H9 (cell line): ENCODE measurements at regions not wholly inside any gene's neighbourhood (a gene's known extent, or its start where the extent isn't known, plus 50 kb on each side); places are given as distances from the start of the nearest gene placed in this dataset.

ENCODE experiments used
- DNase-seq: peaks from one replicate; pipeline ENCODE4 v3.0.0-alpha.2; 2017
- H2AFZ ChIP-seq: one replicate; pipeline ENCODE4 v1.6.1; 2013; ENCODE audit warnings: mild to moderate bottlenecking, low read length, control low read depth, moderate library complexity
- H2AK5ac ChIP-seq: 2 replicates; pipeline ENCODE4 v1.6.1; 2013; ENCODE audit warnings: low read length, control low read depth, mixed read lengths; ENCODE audit not compliant: insufficient read length
- H2BK120ac ChIP-seq: one replicate; pipeline ENCODE4 v1.6.1; 2013; ENCODE audit warnings: low read depth, mild to moderate bottlenecking, low read length, control low read depth, inconsistent platforms; ENCODE audit not compliant: poor library complexity, severe bottlenecking
- H2BK12ac ChIP-seq: 2 replicates; pipeline ENCODE4 v1.6.1; 2013; ENCODE audit warnings: low read length, control low read depth, mixed read lengths, low read depth; ENCODE audit not compliant: insufficient read length
- H2BK15ac ChIP-seq: 2 replicates; pipeline ENCODE4 v1.6.1; 2013; ENCODE audit warnings: low read depth, low read length, control low read depth
- H2BK20ac ChIP-seq: one replicate; pipeline ENCODE4 v1.6.1; 2013; ENCODE audit warnings: low read depth, mild to moderate bottlenecking, low read length, control low read depth, inconsistent platforms; ENCODE audit not compliant: poor library complexity, severe bottlenecking
- H2BK5ac ChIP-seq: 2 replicates; pipeline ENCODE4 v1.6.1; 2013; ENCODE audit warnings: low read length, control low read depth, mixed read lengths; ENCODE audit not compliant: insufficient read length
- H3K14ac ChIP-seq: 2 replicates; pipeline ENCODE4 v1.6.1; 2013; ENCODE audit warnings: low read length, control low read depth; ENCODE audit not compliant: insufficient read depth
- H3K18ac ChIP-seq: 2 replicates; pipeline ENCODE4 v1.6.1; 2013; ENCODE audit warnings: low read depth, mild to moderate bottlenecking, mixed read lengths, low read length, control low read depth; ENCODE audit not compliant: insufficient read length
- H3K23ac ChIP-seq: 2 replicates; pipeline ENCODE4 v1.6.1; 2013; ENCODE audit warnings: low read length, control low read depth, mixed read lengths, low read depth; ENCODE audit not compliant: insufficient read length
- H3K23me2 ChIP-seq: 2 replicates; pipeline ENCODE4 v1.6.1; 2013; ENCODE audit warnings: low read depth, mild to moderate bottlenecking, mixed read lengths, low read length, control low read depth; ENCODE audit not compliant: insufficient read length, poor library complexity, severe bottlenecking
- H3K27ac ChIP-seq: 2 replicates; pipeline ENCODE4 v1.5.1; 2013; ENCODE audit warnings: low read length, control low read depth, mixed read lengths, low read depth; ENCODE audit not compliant: insufficient read length
- H3K27me3 ChIP-seq: 2 replicates; pipeline ENCODE4 v1.6.1; 2013; ENCODE audit warnings: low read length, control low read depth, inconsistent platforms; ENCODE audit not compliant: insufficient read depth
- H3K4ac ChIP-seq: 2 replicates; pipeline ENCODE4 v1.6.1; 2013; ENCODE audit warnings: low read depth, mild to moderate bottlenecking, control low read depth, inconsistent platforms, low read length, moderate library complexity
- H3K4me1 ChIP-seq: 2 replicates; pipeline ENCODE4 v1.6.1; 2013; ENCODE audit warnings: low read length, control low read depth, inconsistent platforms; ENCODE audit not compliant: insufficient read depth
- H3K4me2 ChIP-seq: 2 replicates; pipeline ENCODE4 v1.6.1; 2013; ENCODE audit warnings: low read length, control low read depth, mixed read lengths; ENCODE audit not compliant: insufficient read length, insufficient read depth
- H3K56ac ChIP-seq: 2 replicates; pipeline ENCODE4 v1.6.1; 2013; ENCODE audit warnings: low read depth, mild to moderate bottlenecking, mixed read lengths, low read length, control low read depth; ENCODE audit not compliant: insufficient read length
- H3K79me1 ChIP-seq: 2 replicates; pipeline ENCODE4 v1.6.1; 2013; ENCODE audit warnings: low read depth, mild to moderate bottlenecking, moderate library complexity, low read length, control low read depth, inconsistent platforms; ENCODE audit not compliant: insufficient read depth, poor library complexity, severe bottlenecking
- H3K79me2 ChIP-seq: 2 replicates; pipeline ENCODE4 v1.6.1; 2013; ENCODE audit warnings: low read length, control low read depth, inconsistent platforms; ENCODE audit not compliant: insufficient read depth
- H3K9ac ChIP-seq: 2 replicates; pipeline ENCODE4 v1.6.1; 2013; ENCODE audit warnings: low read length, control low read depth, mixed read lengths; ENCODE audit not compliant: insufficient read length; ENCODE audit errors: extremely low read depth
- H3K9me3 ChIP-seq: one replicate; pipeline ENCODE4 v1.6.1; 2013; ENCODE audit warnings: low read depth, low read length, inconsistent platforms; ENCODE audit not compliant: control insufficient read depth
- H3T11ph ChIP-seq: one replicate; pipeline ENCODE4 v1.6.1; 2013; ENCODE audit warnings: mild to moderate bottlenecking, low read length, control low read depth, inconsistent platforms
- H4K20me1 ChIP-seq: one replicate; pipeline ENCODE4 v1.6.1; 2013; ENCODE audit not compliant: control insufficient read depth, insufficient read length, insufficient read depth
- H4K5ac ChIP-seq: 2 replicates; pipeline ENCODE4 v1.6.1; 2013; ENCODE audit warnings: low read depth, mild to moderate bottlenecking, mixed read lengths, low read length, control low read depth; ENCODE audit not compliant: insufficient read length
- H4K8ac ChIP-seq: replicated peaks from 2 replicates; pipeline ENCODE4 v1.6.1; 2013; ENCODE audit warnings: low read length, control low read depth, mixed read lengths, low read depth; ENCODE audit not compliant: insufficient read length
- H4K91ac ChIP-seq: 2 replicates; pipeline ENCODE4 v1.6.1; 2013; ENCODE audit warnings: low read depth, mild to moderate bottlenecking, moderate library complexity, mixed read lengths, low read length, control low read depth; ENCODE audit not compliant: insufficient read length
- H3K27ac Mint-ChIP-seq, 3 experiments: 2 replicates in 2 of 3; 3 replicates in 1 of 3; pipeline ENCODE4 v1.8.0; 2020 to 2021; ENCODE audit warnings: mixed read lengths in 3 of 3, mild to moderate bottlenecking in 1 of 3, moderate library complexity in 1 of 3
- H3K27me3 Mint-ChIP-seq: 2 replicates; pipeline ENCODE4 v1.8.0; 2021; ENCODE audit warnings: low read depth, mild to moderate bottlenecking, moderate library complexity, mixed read lengths
- H3K36me3 Mint-ChIP-seq, 3 experiments: 2 replicates in 2 of 3; 3 replicates in 1 of 3; pipeline ENCODE4 v1.8.0; 2020 to 2021; ENCODE audit warnings: low read depth in 3 of 3, mixed read lengths in 3 of 3; ENCODE audit not compliant: insufficient read depth in 1 of 3
- H3K4me1 Mint-ChIP-seq, 2 experiments: 2 replicates each; pipeline ENCODE4 v1.8.0; 2020; ENCODE audit warnings: mixed read lengths in 2 of 2
- H3K4me3 Mint-ChIP-seq, 2 experiments: 2 replicates in 1 of 2; 3 replicates in 1 of 2; pipeline ENCODE4 v1.8.0; 2020 to 2021; ENCODE audit warnings: mild to moderate bottlenecking in 2 of 2, mixed read lengths in 2 of 2, moderate library complexity in 1 of 2
- H3K9me3 Mint-ChIP-seq, 2 experiments: 2 replicates in 1 of 2; 3 replicates in 1 of 2; pipeline ENCODE4 v1.8.0; 2020; ENCODE audit warnings: mild to moderate bottlenecking in 2 of 2, mixed read lengths in 2 of 2, moderate library complexity in 1 of 2
- CTCF ChIP-seq: fragments of 200-600 bp; sonication (generic); conservative IDR thresholded peaks from 3 replicates; pipeline ENCODE4 v1.8.0; 2021; ENCODE audit warnings: antibody characterized with exemption, mild to moderate bottlenecking
- WGBS: extraction: QIAGEN DNeasy Blood & Tissue Kit; methylation state at CpG from one replicate; pipeline ENCODE4 v1.1.7; 2013; ENCODE audit warnings: missing lambda C conversion rate, low lambda C conversion rate, mixed read lengths; ENCODE audit not compliant: insufficient read length; ENCODE audit errors: extremely low coverage; 5-methylcytosine and 5-hydroxymethylcytosine counted together

DNA sequence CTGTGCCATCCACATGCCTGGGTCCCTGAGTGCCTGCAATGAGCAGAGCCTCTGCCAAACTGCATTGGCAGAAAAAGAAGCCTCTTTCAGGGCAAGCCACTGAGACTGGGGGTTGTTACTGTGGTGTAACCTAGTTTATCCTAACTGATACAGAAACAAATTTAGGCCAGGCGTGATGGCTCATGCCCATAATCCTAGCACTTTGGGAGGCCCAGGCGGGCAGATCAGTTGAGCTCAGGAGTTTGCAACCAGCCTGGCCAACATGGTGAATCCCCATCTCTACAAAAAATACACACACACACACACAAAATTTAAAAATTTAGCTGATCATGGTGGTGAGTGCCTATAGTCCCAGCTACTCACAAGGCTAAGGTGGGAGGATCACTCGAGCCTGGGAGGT lies 221.6 kb downstream of the TBC1D2B start:
- no peak overlapping the region for H4K8ac ChIP-seq
- no peak overlapping the region for H3K14ac ChIP-seq
- H2BK15ac ChIP-seq, result no peak overlapping the region
- Mint-ChIP-seq H3K27ac (no peak overlapping the region), H3K4me1 (peaks cover 16 to 27% of the 10 kb centered on the region in 2 experiments), H3K27me3 (peaks cover 9% of the 10 kb centered on the region), H3K9me3 (no peaks in the 10 kb centered on the region; a peak in 1 of 5 replicates), H3K36me3 (no peaks in the 10 kb centered on the region), H3K4me3 (no peak overlapping the region)
- H3K4ac ChIP-seq, result no peak overlapping the region
- H3K79me1 ChIP-seq, result no peaks in the 10 kb centered on the region
- no peaks in the 10 kb centered on the region for H3K23me2 ChIP-seq
- H4K91ac ChIP-seq, result no peak overlapping the region
- H2BK5ac ChIP-seq, result no peak overlapping the region
- H3K27ac ChIP-seq, result no peak overlapping the region
- H3K18ac ChIP-seq, result no peak overlapping the region
- no peak overlapping the region for H2BK120ac ChIP-seq
- peak; percentile 9 for DNase-seq
- no peak overlapping the region for H3K4me2 ChIP-seq
- H4K20me1 ChIP-seq, result no peaks in the 10 kb centered on the region
- no peak overlapping the region for H2AFZ ChIP-seq
- H2BK20ac ChIP-seq, result no peak overlapping the region
- no peak overlapping the region for H4K5ac ChIP-seq
- H3K79me2 ChIP-seq, result no peaks in the 10 kb centered on the region
- no peak overlapping the region for H2BK12ac ChIP-seq
- no peaks in the 10 kb centered on the region for H3K9me3 ChIP-seq
- H3K9ac ChIP-seq, result no peak overlapping the region
- no peaks in the 10 kb centered on the region for H3K27me3 ChIP-seq
- no peak overlapping the region for H3T11ph ChIP-seq
- no peak for TF ChIP-seq CTCF
- no peak overlapping the region for H2AK5ac ChIP-seq
- no peak overlapping the region for H3K23ac ChIP-seq
- no peak overlapping the region for H3K56ac ChIP-seq
- H3K4me1 ChIP-seq, result no peaks in the 10 kb centered on the region
- WGBS, result no CpG with 5 or more reads among the region's 3 CpGs
